ENCODE measurements at regions not wholly inside any gene's neighbourhood (a gene's known extent, or its start where the extent isn't known, plus 50 kb on each side); places are given as distances from the start of the nearest gene placed in this dataset.

- Histone ChIP-seq H3K9me3 (replicated peaks; ENCODE audit: control insufficient read depth, insufficient read depth, low read depth, low read length) (no peaks in the 10 kb centered on the region), H3K27ac (ENCODE audit: extremely low read depth, low read depth, low read length) (no peak overlapping the region), H3K9ac (ENCODE audit: insufficient read depth in 1 of 2, low read depth in 2 of 2, low read length in 2 of 2) (no peak overlapping the region), H3K4me1 (replicated peaks in 1 of 2; ENCODE audit: control insufficient read depth in 2 of 2, insufficient read depth in 2 of 2, low read length in 2 of 2) (no peaks in the 10 kb centered on the region), H3K27me3 (ENCODE audit: control insufficient read depth in 2 of 2, insufficient read depth in 2 of 2, low read length in 2 of 2) (no peaks in the 10 kb centered on the region), H2AFZ (ENCODE audit: low read depth, low read length) (no peak overlapping the region), H3K36me3 (ENCODE audit: control insufficient read depth, insufficient read depth, low read length) (no peaks in the 10 kb centered on the region), H3K9me1 (ENCODE audit: control insufficient read depth, insufficient read depth, low read length) (no peaks in the 10 kb centered on the region), H4K20me1 (replicated peaks; ENCODE audit: control insufficient read depth, insufficient read depth, low read length) (no peaks in the 10 kb centered on the region), H3K4me3 (no peak overlapping the region), H3K79me2 (ENCODE audit: control insufficient read depth, insufficient read depth, low read length) (no peaks in the 10 kb centered on the region), H3K4me2 (ENCODE audit: insufficient read depth, low read length) (no peak overlapping the region)
- POLR2A ChIA-PET, result no interaction called here
- no peak for ATAC-seq
- CTCF ChIA-PET (ENCODE audit: low intra/inter-chr PET ratio), result no interaction called here
- TF ChIP-seq, protein P1, sequence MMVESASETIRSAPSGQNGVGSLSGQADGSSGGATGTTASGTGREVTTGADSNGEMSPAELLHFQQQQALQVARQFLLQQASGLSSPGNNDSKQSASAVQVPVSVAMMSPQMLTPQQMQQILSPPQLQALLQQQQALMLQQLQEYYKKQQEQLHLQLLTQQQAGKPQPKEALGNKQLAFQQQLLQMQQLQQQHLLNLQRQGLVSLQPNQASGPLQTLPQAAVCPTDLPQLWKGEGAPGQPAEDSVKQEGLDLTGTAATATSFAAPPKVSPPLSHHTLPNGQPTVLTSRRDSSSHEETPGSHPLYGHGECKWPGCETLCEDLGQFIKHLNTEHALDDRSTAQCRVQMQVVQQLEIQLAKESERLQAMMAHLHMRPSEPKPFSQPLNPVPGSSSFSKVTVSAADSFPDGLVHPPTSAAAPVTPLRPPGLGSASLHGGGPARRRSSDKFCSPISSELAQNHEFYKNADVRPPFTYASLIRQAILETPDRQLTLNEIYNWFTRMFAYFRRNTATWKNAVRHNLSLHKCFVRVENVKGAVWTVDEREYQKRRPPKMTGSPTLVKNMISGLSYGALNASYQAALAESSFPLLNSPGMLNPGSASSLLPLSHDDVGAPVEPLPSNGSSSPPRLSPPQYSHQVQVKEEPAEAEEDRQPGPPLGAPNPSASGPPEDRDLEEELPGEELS (CRISPR knock-in tag; IDR thresholded peaks at IDR 0.05; ENCODE audit: borderline replicate concordance), result no peak
- TF ChIP-seq HDAC1 (IDR thresholded peaks at IDR 0.05), result no peak
- TF ChIP-seq ZBTB43 (CRISPR knock-in tag; IDR thresholded peaks at IDR 0.05), result no peak
- TF ChIP-seq BRD9 (IDR thresholded peaks at IDR 0.05; ENCODE audit: low read depth, partially characterized antibody), result no peak
- TF ChIP-seq CREBBP (IDR thresholded peaks at IDR 0.05; ENCODE audit: low read depth, low read length), result no peak
- TF ChIP-seq TGIF2 (CRISPR knock-in tag; IDR thresholded peaks at IDR 0.05), result no peak
- no peak for TF ChIP-seq KLF6 (CRISPR knock-in tag; IDR thresholded peaks at IDR 0.05; ENCODE audit: borderline replicate concordance)
- no peak for TF ChIP-seq SIX5 (IDR thresholded peaks at IDR 0.05; ENCODE audit: borderline replicate concordance in 1 of 2, insufficient read depth in 1 of 2, low read depth in 1 of 2, low read length in 2 of 2)
- DNase-seq (ENCODE audit: extremely low read depth in 1 of 4, low spot score in 3 of 4), result no peak
- no TSS peak for BruUV-seq (replicated peaks)
- intact Hi-C loops (cut with micrococcal nuclease) (no loop called here), in situ Hi-C loops (cut with MboI) (no loop called here)
- FAIRE-seq, result no peak
Measured at GRCh38 chr9:81156381-81156780, 533.0 kb downstream of the TLE1 start.
